GM19043 (cell line): ENCODE measurements at regions not wholly inside any gene's neighbourhood (a gene's known extent, or its start where the extent isn't known, plus 50 kb on each side); places are given as distances from the start of the nearest gene placed in this dataset.

ENCODE experiments used
- ATAC-seq: cut with Tn5 transposase; IDR thresholded peaks from one replicate; pipeline ENCODE4 v1.9.1; 2021; ENCODE audit warnings: low read depth; ENCODE audit not compliant: unreplicated experiment

- ATAC-seq: no peak
Measured at GRCh38 chr10:130801276-130801675, 510.2 kb downstream of the TCERG1L start.

GRCh38 chr10:130801784-130802183 lies 509.7 kb downstream of the TCERG1L start:
- no peak for ATAC-seq

- no peak for ATAC-seq
Measured at GRCh38 chr10:130802301-130802700, 509.2 kb downstream of the TCERG1L start.

- ATAC-seq: no peak
Measured at GRCh38 chr10:130804281-130804680, 507.2 kb downstream of the TCERG1L start.

GRCh38 chr10:130804778-130805634 lies 506.5 kb downstream of the TCERG1L start:
- no peak for ATAC-seq

- no peak for ATAC-seq
Measured at GRCh38 chr10:130805635-130806030, 505.9 kb downstream of the TCERG1L start.

GRCh38 chr10:130806426-130806825 lies 505.1 kb downstream of the TCERG1L start:
- no peak for ATAC-seq

GRCh38 chr10:130807096-130807495 lies 504.4 kb downstream of the TCERG1L start:
- ATAC-seq: no peak

- no peak for ATAC-seq
Measured at GRCh38 chr10:130807721-130808120, 503.8 kb downstream of the TCERG1L start.

- ATAC-seq: no peak
Measured at GRCh38 chr10:130808243-130808642, 503.3 kb downstream of the TCERG1L start.

GRCh38 chr10:130808686-130809085 lies 502.8 kb downstream of the TCERG1L start:
- no peak for ATAC-seq

- ATAC-seq: no peak
Measured at GRCh38 chr10:130809181-130809580, 502.3 kb downstream of the TCERG1L start.

GRCh38 chr10:130809761-130810515 lies 501.6 kb downstream of the TCERG1L start:
- ATAC-seq: no peak

- ATAC-seq: no peak
Measured at GRCh38 chr10:130810856-130811255, 500.7 kb downstream of the TCERG1L start.

GRCh38 chr10:130812381-130813148 lies 499.0 kb downstream of the TCERG1L start:
- no peak for ATAC-seq

- no peak for ATAC-seq
Measured at GRCh38 chr10:130814610-130815009, 496.9 kb downstream of the TCERG1L start.

- no peak for ATAC-seq
Measured at GRCh38 chr10:130816116-130816901, 495.2 kb downstream of the TCERG1L start.

- ATAC-seq: no peak
Measured at GRCh38 chr10:130817046-130817624, 494.4 kb downstream of the TCERG1L start.

GRCh38 chr10:130817674-130818073 lies 493.8 kb downstream of the TCERG1L start:
- ATAC-seq: no peak
